ENCODE measurements at regions not wholly inside any gene's neighbourhood (a gene's known extent, or its start where the extent isn't known, plus 50 kb on each side); places are given as distances from the start of the nearest gene placed in this dataset.

DNA sequence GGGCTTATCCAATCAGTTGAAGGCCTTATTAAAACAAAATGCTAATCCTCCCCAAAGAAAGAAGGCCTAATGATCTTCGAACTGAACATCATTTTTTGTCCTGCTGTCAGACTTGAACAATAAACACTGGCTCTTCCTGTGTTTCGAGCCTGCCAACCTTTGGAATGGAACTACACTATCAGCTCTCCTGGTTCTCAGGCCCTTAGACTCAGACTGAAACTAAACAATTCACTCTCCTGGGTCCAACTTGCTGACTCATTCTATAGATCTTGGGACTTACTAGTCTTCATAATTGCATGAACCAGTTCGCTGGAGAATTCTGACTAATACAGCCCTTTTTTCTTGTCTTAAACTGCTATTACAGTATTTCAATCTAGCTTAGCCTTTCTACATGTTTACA lies 235.2 kb downstream of the LNPK start:
- peak in 1 of 2 experiments; percentile 2 for DNase-seq (ENCODE audit: low read depth in 1 of 2, low spot score in 1 of 2)
- H3K4me2 ChIP-seq = no peak overlapping the region
- no peak for FAIRE-seq
- WGBS (ENCODE audit: missing lambda C conversion rate) = 4% methylated on average over 3 of the region's 3 CpGs
- CTCF ChIA-PET = no interaction called here
- H3K9me3 ChIP-seq = no peaks in the 10 kb centered on the region
- H3K4me3 ChIP-seq = no peak overlapping the region
- no peaks in the 10 kb centered on the region for H3K4me1 ChIP-seq
- TF ChIP-seq JUNB (IDR thresholded peaks at IDR 0.05) (no peak), ZFP36 (IDR thresholded peaks at IDR 0.05; ENCODE audit: borderline replicate concordance, partially characterized antibody) (no peak), REST (IDR thresholded peaks at IDR 0.05) (no peak), HOXA7 (CRISPR knock-in tag; IDR thresholded peaks at IDR 0.05) (no peak), HDAC2 (IDR thresholded peaks at IDR 0.05) (no peak), CHD2 (IDR thresholded peaks at IDR 0.05; ENCODE audit: low read length, partially characterized antibody) (no peak), JUN (IDR thresholded peaks at IDR 0.05) (no peak), SMC3 (IDR thresholded peaks at IDR 0.05) (no peak)
- TF ChIP-seq, protein P1, sequence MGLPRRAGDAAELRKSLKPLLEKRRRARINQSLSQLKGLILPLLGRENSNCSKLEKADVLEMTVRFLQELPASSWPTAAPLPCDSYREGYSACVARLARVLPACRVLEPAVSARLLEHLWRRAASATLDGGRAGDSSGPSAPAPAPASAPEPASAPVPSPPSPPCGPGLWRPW (IDR thresholded peaks at IDR 0.05) = no peak
- no peak for ATAC-seq
- POLR2A ChIA-PET = no interaction called here
- no peak overlapping the region for H3K27ac ChIP-seq

- ChIA-PET POLR2A (no interaction called here), CTCF (no interaction called here)
- TF ChIP-seq EHF (CRISPR knock-in tag; IDR thresholded peaks at IDR 0.05) = no peak
- no peak for TF ChIP-seq HDAC2 (IDR thresholded peaks at IDR 0.05)
- TF ChIP-seq HOXA7 (CRISPR knock-in tag; IDR thresholded peaks at IDR 0.05) = no peak
- TF ChIP-seq, protein P2, sequence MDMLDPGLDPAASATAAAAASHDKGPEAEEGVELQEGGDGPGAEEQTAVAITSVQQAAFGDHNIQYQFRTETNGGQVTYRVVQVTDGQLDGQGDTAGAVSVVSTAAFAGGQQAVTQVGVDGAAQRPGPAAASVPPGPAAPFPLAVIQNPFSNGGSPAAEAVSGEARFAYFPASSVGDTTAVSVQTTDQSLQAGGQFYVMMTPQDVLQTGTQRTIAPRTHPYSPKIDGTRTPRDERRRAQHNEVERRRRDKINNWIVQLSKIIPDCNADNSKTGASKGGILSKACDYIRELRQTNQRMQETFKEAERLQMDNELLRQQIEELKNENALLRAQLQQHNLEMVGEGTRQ (IDR thresholded peaks at IDR 0.05) = no peak
- no peak for TF ChIP-seq ZSCAN20 (CRISPR knock-in tag; IDR thresholded peaks at IDR 0.05)
- no peak for TF ChIP-seq SREBF2 (IDR thresholded peaks at IDR 0.05)
- TF ChIP-seq POLR2A (IDR thresholded peaks at IDR 0.05; ENCODE audit: low read length) = no peak
- TF ChIP-seq RNF2 (IDR thresholded peaks at IDR 0.05; ENCODE audit: borderline replicate concordance, low read depth) = no peak
- no peak for TF ChIP-seq HEYL (CRISPR knock-in tag; IDR thresholded peaks at IDR 0.05)
- no peak for TF ChIP-seq FOXS1 (CRISPR knock-in tag; IDR thresholded peaks at IDR 0.05)
- no peak for TF ChIP-seq BCL3 (IDR thresholded peaks at IDR 0.05)
- TF ChIP-seq CBX8 (IDR thresholded peaks at IDR 0.05) = no peak
- no peak for TF ChIP-seq BHLHE40 (IDR thresholded peaks at IDR 0.05; ENCODE audit: low read depth, low read length)
- TF ChIP-seq PHF8 (IDR thresholded peaks at IDR 0.05; ENCODE audit: borderline replicate concordance, low read depth) = no peak
- TF ChIP-seq CBX2 (IDR thresholded peaks at IDR 0.05; ENCODE audit: borderline replicate concordance, low read depth) = no peak
- no peaks in the 10 kb centered on the region for H3K9me3 ChIP-seq
- no peaks in the 10 kb centered on the region for H3K4me1 ChIP-seq
- FAIRE-seq (no peak), ATAC-seq (no peak), DNase-seq (ENCODE audit: low read depth in 1 of 2, low spot score in 1 of 2) (no peak)
- 6% methylated on average over 4 of the region's 4 CpGs for WGBS (ENCODE audit: missing lambda C conversion rate)
- H3K4me2 ChIP-seq = no peak overlapping the region
- no peak overlapping the region for H3K4me3 ChIP-seq
- no peak overlapping the region for H3K27ac ChIP-seq
These were observed 246.2 kb downstream of the LNPK start for GRCh38 chr2:175755656-175756386.
